ENCODE measurements at regions not wholly inside any gene's neighbourhood (a gene's known extent, or its start where the extent isn't known, plus 50 kb on each side); places are given as distances from the start of the nearest gene placed in this dataset.

- TF ChIP-seq GRHL2 (CRISPR knock-in tag; IDR thresholded peaks at IDR 0.05; ENCODE audit: insufficient replicate concordance, severe bottlenecking) (no peak), CTCF (IDR thresholded peaks at IDR 0.05) (no peak), ZNF423 (CRISPR knock-in tag; IDR thresholded peaks at IDR 0.05) (no peak), ATF3 (CRISPR knock-in tag; conservative IDR thresholded peaks at IDR 0.05) (no peak), CREB1 (CRISPR knock-in tag; IDR thresholded peaks at IDR 0.05) (no peak), RELA (CRISPR knock-in tag; IDR thresholded peaks at IDR 0.05; ENCODE audit: borderline replicate concordance) (no peak)
- TF ChIP-seq, protein P1, sequence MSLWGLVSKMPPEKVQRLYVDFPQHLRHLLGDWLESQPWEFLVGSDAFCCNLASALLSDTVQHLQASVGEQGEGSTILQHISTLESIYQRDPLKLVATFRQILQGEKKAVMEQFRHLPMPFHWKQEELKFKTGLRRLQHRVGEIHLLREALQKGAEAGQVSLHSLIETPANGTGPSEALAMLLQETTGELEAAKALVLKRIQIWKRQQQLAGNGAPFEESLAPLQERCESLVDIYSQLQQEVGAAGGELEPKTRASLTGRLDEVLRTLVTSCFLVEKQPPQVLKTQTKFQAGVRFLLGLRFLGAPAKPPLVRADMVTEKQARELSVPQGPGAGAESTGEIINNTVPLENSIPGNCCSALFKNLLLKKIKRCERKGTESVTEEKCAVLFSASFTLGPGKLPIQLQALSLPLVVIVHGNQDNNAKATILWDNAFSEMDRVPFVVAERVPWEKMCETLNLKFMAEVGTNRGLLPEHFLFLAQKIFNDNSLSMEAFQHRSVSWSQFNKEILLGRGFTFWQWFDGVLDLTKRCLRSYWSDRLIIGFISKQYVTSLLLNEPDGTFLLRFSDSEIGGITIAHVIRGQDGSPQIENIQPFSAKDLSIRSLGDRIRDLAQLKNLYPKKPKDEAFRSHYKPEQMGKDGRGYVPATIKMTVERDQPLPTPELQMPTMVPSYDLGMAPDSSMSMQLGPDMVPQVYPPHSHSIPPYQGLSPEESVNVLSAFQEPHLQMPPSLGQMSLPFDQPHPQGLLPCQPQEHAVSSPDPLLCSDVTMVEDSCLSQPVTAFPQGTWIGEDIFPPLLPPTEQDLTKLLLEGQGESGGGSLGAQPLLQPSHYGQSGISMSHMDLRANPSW (CRISPR knock-in tag; conservative IDR thresholded peaks at IDR 0.05; ENCODE audit: low read depth), result no peak
Observed at GRCh38 chr11:101185985-101186384, 56.4 kb upstream of the PGR start.

Measured in WTC11 (cell line).